Liver (tissue), 7 donors: ENCODE measurements at regions not wholly inside any gene's neighbourhood (a gene's known extent, or its start where the extent isn't known, plus 50 kb on each side); places are given as distances from the start of the nearest gene placed in this dataset.

Experiments
- DNase-seq: peaks from one replicate; pipeline ENCODE4 v3.0.0-alpha.2; 2017; ENCODE audit warnings: low spot score
- H3K27ac ChIP-seq, 2 donors: one replicate each; pipeline ENCODE4 v1.7.0; 2013; ENCODE audit warnings: inconsistent platforms in 2 of 2, low read length in 2 of 2, control low read depth in 1 of 2, low read depth in 1 of 2, mild to moderate bottlenecking in 1 of 2
- H3K27me3 ChIP-seq, 4 donors: one replicate each; pipeline versions ENCODE4 v1.6.1 to v1.7.0; 2013; ENCODE audit warnings: low read length in 3 of 4, inconsistent platforms in 1 of 4, mild to moderate bottlenecking in 1 of 4, moderate library complexity in 1 of 4; ENCODE audit not compliant: control insufficient read depth in 4 of 4, insufficient read depth in 4 of 4
- H3K36me3 ChIP-seq, 4 donors: one replicate each; pipeline versions ENCODE4 v1.6.1 to v1.7.0; 2013; ENCODE audit warnings: low read length in 3 of 4, mild to moderate bottlenecking in 3 of 4, low read depth in 1 of 4, moderate library complexity in 1 of 4; ENCODE audit not compliant: control insufficient read depth in 4 of 4, insufficient read depth in 3 of 4
- H3K4me1 ChIP-seq, 4 donors: one replicate each; pipeline versions ENCODE4 v1.6.1 to v1.7.0; 2013; ENCODE audit warnings: low read length in 3 of 4, mild to moderate bottlenecking in 3 of 4, moderate library complexity in 1 of 4; ENCODE audit not compliant: control insufficient read depth in 4 of 4, insufficient read depth in 4 of 4
- H3K4me3 ChIP-seq, 3 donors: one replicate each; pipeline versions ENCODE4 v1.6.1 to v1.7.0; 2013; ENCODE audit warnings: low read length in 3 of 3, control low read depth in 1 of 3, low read depth in 1 of 3, mild to moderate bottlenecking in 1 of 3
- H3K9ac ChIP-seq, 2 donors: one replicate each; pipeline ENCODE4 v1.7.0; 2013; ENCODE audit warnings: low read length in 2 of 2, mild to moderate bottlenecking in 2 of 2, moderate library complexity in 2 of 2, control low read depth in 1 of 2, low read depth in 1 of 2
- H3K9me3 ChIP-seq, 4 donors: one replicate each; pipeline versions ENCODE4 v1.6.1 to v1.7.0; 2013; ENCODE audit warnings: low read length in 3 of 4; ENCODE audit not compliant: control insufficient read depth in 4 of 4
- ATF3 ChIP-seq: IDR thresholded peaks from 2 replicates; pipeline ENCODE4 v1.6.1; 2016; ENCODE audit warnings: antibody characterized with exemption
- EGR1 ChIP-seq, 2 donors: IDR thresholded peaks; 2 replicates each; pipeline ENCODE4 v1.6.1; 2016 to 2018; ENCODE audit warnings: antibody characterized with exemption in 2 of 2, low read depth in 2 of 2
- GABPA ChIP-seq, 2 donors: IDR thresholded peaks in 1 of 2; conservative IDR thresholded peaks in 1 of 2; 2 replicates each; pipeline ENCODE4 v1.6.1; 2016; ENCODE audit warnings: antibody characterized with exemption in 2 of 2, mild to moderate bottlenecking in 1 of 2, moderate library complexity in 1 of 2
- HNF4A ChIP-seq, 2 donors: conservative IDR thresholded peaks; 2 replicates each; pipeline ENCODE4 v1.6.1; 2016; ENCODE audit warnings: antibody characterized with exemption in 2 of 2, mild to moderate bottlenecking in 2 of 2
- HNF4G ChIP-seq: IDR thresholded peaks from 2 replicates; pipeline ENCODE4 v1.6.1; 2016; ENCODE audit warnings: antibody characterized with exemption
- MAX ChIP-seq: IDR thresholded peaks from 2 replicates; pipeline ENCODE4 v1.6.1; 2016; ENCODE audit warnings: antibody characterized with exemption
- REST ChIP-seq: IDR thresholded peaks from 2 replicates; pipeline ENCODE4 v1.6.1; 2016; ENCODE audit warnings: antibody characterized with exemption, mild to moderate bottlenecking
- SP1 ChIP-seq: IDR thresholded peaks from 2 replicates; pipeline ENCODE4 v1.6.1; 2018; ENCODE audit warnings: antibody characterized with exemption, mild to moderate bottlenecking
- TAF1 ChIP-seq: conservative IDR thresholded peaks from 2 replicates; pipeline ENCODE4 v1.6.1; 2016; ENCODE audit warnings: antibody characterized with exemption, mild to moderate bottlenecking
- ZBTB33 ChIP-seq: IDR thresholded peaks from 2 replicates; pipeline ENCODE4 v1.6.1; 2016; ENCODE audit warnings: antibody characterized with exemption
- WGBS: extraction: QIAGEN DNeasy Blood & Tissue Kit; methylation state at CpG from one replicate; pipeline ENCODE4 v1.1.7; 2013; 5-methylcytosine and 5-hydroxymethylcytosine counted together
- donor health status: healthy.
- donor health status: healthy.
- donor health status: healthy.
- donor health status: healthy.

GRCh38 chr1:198879711-198880306 lies 241.0 kb downstream of the PTPRC start:
- no peak for DNase-seq
- no peaks in the 10 kb centered on the region for H3K9me3 ChIP-seq
- no peak overlapping the region for H3K9ac ChIP-seq
- no peak overlapping the region for H3K4me3 ChIP-seq
- 82% methylated on average over 5 of the region's 5 CpGs for WGBS
- no peak overlapping the region for H3K27ac ChIP-seq
- H3K4me1 ChIP-seq = no peaks in the 10 kb centered on the region
- no peaks in the 10 kb centered on the region for H3K36me3 ChIP-seq
- TF ChIP-seq EGR1 (IDR thresholded peaks at IDR 0.05; ENCODE audit: low read depth in 2 of 2) (no peak), SP1 (no peak), ATF3 (no peak)
- H3K27me3 ChIP-seq = no peaks in the 10 kb centered on the region

- no peak overlapping the region for H3K9ac ChIP-seq
- DNase-seq = no peak
- no peaks in the 10 kb centered on the region for H3K27me3 ChIP-seq
- no peak overlapping the region for H3K27ac ChIP-seq
- no peak overlapping the region for H3K4me3 ChIP-seq
- no peaks in the 10 kb centered on the region for H3K4me1 ChIP-seq
- no peaks in the 10 kb centered on the region for H3K36me3 ChIP-seq
- no peaks in the 10 kb centered on the region for H3K9me3 ChIP-seq
- 91% methylated on average over 2 of the region's 2 CpGs for WGBS
- no peak for TF ChIP-seq EGR1 (IDR thresholded peaks at IDR 0.05; ENCODE audit: low read depth in 2 of 2)
- no peak for TF ChIP-seq ZBTB33
- TF ChIP-seq TAF1 = no peak
- TF ChIP-seq GABPA (IDR thresholded peaks at IDR 0.05 in 1 of 2, conservative IDR thresholded peaks at IDR 0.05 in 1 of 2) = no peak
- no peak for TF ChIP-seq HNF4A (conservative IDR thresholded peaks at IDR 0.05)
- TF ChIP-seq HNF4G = no peak
- TF ChIP-seq REST = no peak
- TF ChIP-seq MAX = no peak
These were observed 241.6 kb downstream of the PTPRC start for GRCh38 chr1:198880397-198880796.
